Ammon's horn (tissue), 1 donor: ENCODE measurements at regions not wholly inside any gene's neighbourhood (a gene's known extent, or its start where the extent isn't known, plus 50 kb on each side); places are given as distances from the start of the nearest gene placed in this dataset.
A peak's percentile ranks its signal among the peaks of the same experiment; 100 is the strongest.
"Not testable (repeated sequence)": the region's sequence is repeated elsewhere in the genome, so short reads cannot be mapped to it uniquely, and the experiment has no call there.

Experiments
- DNase-seq: peaks from one replicate; pipeline ENCODE4 v3.0.0-alpha.2; 2016; ENCODE audit warnings: low spot score

DNA sequence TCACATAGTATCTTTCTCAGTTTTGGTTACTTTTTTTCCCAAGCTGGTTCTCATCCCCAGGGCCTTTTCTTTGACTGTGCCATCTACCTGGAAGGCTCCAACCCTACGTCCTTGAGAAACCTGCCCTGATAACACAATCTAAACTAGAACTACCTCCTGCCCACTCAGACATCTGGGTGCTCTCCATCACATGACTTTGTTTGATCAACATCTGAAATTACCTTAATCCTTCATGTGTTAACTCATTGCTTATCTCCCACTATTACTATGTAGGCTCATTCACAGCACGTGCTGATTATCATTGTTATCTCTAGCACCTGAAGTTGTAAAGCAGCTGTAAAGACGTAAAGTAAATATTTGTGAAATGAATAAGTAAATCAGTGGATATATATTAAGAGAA is 784.0 kb downstream of the TMTC2 start:
- no peak for DNase-seq

DNA sequence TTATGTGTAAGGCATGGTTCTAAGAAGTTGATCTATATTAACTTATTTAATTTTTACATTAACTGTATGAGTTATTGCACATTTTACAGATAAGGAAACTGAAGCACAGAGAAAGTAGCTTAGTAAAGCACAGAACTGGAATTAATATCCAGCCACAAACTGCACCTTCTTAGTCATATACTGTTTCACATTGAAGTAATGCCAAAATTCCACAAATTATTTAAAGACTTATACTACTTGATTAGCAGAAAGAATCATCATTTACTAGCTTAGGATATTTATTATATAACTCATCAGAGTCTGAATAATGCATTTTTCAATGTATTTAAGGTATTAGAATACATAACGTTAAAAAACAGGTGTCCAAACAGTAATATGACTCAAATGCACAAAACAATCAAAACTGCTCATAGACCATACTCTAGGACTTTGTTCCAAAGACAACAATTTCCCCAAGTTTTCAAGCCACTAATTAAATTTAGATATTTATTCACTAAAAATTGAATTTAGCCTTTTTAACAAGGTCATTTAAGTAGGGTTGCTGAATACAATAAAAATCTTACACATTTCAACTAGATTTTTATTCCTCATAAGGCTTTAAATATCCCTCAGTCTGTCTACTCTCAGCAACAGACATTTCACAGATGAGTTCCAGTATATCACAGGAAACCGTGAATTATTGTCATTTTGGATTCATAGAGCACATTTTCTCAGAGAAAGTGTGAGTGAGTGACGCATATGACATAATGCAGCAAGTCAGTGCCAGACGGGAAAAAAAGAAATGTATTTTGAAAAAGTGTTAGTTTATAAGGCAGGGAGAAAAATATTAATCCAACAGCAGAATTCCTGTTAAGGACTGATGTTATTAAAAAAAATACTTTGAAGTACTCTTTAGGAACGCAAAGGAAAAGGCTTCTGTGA is 782.5 kb downstream of the TMTC2 start:
- no peak for DNase-seq

DNA sequence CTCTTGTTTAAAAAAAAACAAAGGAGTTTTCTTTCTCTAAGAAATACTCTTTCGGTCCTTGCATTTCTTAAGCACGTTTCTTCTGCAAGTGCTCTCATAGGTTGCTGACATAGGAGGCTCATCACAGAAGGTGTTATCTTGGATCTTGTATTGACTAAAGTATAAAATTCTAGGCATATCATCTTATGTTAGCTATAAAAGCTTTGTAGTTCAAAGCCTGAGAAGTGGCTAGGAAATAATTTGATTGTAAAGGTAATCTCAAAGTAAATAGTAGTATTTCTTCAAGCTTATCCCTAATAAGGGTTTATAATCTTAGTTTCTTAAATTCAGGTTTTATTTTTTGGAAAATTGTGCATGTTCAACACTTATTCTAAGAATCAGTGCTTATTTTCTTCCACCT is 778.9 kb downstream of the TMTC2 start:
- DNase-seq: no peak

DNA sequence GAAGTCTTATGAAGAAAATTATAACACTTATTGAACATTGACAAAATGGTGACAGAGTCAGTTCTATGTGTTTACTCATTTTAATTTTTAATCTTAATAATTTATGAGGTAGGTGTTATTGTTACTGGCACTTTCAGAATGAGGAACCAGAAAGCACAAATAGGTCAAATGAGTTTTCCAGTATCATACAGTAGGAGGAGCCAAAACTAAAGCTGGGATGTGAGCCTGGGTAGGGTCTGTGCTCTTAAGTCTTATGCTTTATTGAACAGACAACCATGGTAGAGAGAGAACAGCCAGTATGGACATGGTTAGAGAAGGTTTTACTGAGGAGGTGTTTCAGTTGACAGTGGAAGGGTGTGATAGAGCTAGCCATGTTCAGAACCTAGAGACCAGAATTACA is 775.7 kb downstream of the TMTC2 start:
- DNase-seq: no peak

DNA sequence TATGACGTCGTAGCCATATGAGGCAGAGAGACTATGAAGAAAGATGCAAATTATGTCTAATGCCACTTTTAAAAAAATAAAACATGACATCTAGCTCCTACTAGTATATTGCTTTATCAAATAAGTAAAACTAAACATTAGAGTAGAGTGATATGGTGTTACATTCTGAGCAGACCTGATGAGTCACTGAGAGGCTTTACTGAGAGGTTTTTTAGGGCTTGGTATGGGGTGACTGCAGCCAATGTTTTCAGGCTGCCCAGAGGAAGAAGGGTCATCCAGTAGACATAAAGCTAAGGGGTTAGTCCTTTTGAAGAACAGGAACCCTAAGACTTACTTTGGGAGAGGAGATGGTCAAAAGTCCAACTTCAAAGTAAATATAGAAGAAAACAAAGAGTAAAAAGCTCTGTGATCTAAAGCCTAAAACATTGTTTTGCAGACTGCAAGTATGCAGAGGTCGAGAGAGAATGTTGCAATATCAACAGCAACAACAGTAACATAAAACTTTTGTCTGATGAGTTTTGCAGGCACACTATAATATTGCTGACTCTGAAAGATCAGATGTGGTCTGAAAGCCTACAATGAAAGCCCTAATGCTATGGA is 774.7 kb downstream of the TMTC2 start:
- DNase-seq: no peak

DNA sequence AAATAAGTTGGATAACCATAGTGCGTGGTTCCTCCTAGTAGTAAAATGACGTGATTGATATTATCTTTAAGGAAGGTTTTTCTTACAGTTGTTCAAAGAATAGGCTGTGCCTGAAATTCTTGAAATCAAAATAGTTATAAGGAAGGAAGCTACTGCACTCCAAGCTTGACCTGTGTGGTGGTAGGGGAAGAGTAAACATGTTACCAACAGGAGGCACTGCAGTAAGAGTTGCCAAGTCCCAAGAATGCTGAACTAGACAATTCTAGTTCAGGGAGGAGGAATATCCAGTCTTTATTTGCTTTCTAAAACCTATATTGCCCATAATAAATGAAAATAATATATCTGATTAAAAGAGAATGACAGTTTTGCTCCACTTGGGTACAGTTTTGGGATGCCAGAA is 764.5 kb downstream of the TMTC2 start:
- DNase-seq: no peak

DNA sequence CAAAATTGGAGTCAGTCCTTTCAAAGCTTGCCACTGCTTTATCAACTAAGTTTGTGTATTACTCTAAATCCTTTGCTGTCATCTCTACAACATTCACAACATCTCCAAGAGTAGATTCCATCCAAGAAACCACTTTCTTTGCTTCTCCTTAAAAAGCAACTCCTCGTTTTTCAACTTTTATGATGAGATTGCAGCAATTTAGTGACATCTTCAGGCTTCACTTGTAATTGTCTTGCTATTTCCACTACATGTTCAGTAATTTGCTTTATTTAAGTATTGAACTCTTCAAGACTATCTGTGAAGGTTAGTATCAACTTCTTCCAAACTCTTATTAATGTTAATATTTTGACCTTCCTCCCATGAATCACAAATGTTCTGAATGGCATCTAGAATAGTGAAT is 747.9 kb downstream of the TMTC2 start:
- DNase-seq: no peak

DNA sequence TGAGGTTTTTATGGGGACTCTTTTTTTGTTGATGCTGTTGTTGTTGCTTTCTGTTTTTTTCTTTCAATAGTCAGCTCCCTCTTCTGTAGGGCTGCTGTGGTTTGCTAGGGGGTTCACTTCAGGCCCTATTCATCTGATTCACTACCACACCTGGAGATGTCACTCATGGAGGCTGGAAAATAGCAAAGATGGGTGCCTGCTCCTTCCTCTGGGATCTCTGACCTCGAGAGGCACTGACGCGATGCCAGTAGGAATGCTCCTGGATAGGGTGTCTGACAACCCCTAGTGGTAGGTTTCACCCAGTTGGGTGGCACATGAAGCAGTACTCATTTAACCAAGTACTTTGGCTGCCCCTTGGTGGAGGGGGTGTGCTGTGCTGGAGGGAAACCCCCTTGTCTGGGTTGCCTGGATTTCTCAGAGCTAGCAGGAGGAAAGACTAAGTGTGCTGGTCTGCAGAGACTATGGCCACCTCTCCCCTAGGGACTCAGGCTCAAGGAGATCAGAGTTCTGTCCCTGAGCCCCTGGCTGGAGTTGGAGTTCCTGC is 745.5 kb downstream of the TMTC2 start:
- no peak for DNase-seq

DNA sequence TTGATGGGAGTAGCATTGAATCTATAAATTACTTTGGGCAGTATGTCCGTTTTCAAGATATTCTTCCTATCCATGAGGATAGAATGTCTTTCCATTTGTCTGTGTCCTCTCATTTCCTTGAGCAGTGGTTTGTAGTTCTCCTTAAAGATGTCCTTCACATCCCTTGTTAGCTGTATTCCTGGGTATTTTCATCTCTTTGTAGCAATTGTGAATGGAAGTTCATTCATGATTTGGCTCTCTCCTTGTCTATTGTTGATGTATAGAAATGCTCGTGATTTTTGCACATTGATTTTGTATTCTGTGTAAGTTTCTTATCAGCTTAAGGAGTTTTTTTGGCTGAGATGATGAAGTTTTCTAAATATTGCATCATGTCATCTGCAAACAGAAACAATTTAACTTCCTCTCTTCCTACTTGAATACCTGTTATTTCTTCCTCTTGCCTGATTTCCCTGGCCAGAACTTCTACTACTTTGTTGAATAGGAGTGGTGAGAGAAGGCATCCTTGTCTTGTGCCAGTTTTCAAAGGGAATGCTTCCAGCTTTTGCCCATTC is 741.0 kb downstream of the TMTC2 start:
- DNase-seq: not testable (repeated sequence)

DNA sequence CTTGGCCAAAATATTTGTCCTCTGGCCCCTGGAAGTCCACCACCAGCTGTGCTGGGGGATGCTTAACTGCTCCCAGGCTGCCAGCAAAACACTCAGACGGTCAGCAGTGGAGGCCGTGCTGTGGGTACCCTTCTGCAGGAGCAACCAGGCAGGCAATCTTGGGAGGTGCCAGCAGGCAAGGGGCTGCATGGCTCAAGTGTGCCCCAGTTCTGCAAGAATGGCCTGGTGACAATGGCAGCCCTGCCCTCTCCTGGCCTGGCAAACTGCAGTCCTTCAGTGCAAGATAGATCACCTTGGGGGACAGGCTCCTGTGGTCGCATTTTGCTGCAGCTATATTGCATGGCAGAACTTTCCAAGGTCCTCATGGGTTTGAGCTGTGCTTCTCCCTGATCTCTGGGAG is 728.3 kb downstream of the TMTC2 start:
- DNase-seq: no peak

DNA sequence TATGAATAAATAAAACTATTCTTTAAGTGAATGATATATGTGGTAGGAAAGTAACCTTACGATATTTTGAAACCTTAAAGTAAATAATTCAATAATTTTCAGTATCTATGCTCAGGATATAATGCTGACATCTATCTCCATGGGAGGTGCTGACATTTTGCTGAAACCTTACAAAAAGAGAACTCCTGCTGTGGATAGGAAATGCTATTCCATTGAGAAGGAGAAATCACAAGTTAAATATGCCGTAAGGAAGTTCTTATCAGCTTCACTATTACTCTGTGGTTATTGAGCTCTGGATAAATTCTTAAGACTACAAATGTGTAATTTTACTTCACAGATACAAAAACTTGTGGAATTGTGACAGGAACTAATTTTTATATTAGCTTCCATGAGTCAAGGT is 722.1 kb downstream of the TMTC2 start:
- no peak for DNase-seq

DNA sequence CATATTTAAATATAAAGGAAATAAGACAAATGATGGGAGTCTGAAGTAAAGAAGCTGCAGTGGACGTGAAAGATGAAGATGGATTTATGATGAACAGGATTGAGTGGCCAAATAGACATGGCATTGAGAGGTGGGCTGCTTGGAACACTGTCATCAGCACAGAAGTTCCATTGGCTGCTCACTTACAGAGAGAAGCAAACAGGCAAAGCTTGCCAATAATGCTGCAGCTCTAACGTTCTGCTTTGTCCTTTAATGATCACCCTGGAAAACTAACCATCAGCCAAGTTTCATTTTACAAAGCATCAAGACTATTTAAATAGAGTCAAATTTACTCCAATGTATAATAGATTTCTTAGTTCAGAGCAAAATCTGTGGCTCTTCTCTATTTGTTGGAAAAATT is 721.4 kb downstream of the TMTC2 start:
- DNase-seq: no peak

DNA sequence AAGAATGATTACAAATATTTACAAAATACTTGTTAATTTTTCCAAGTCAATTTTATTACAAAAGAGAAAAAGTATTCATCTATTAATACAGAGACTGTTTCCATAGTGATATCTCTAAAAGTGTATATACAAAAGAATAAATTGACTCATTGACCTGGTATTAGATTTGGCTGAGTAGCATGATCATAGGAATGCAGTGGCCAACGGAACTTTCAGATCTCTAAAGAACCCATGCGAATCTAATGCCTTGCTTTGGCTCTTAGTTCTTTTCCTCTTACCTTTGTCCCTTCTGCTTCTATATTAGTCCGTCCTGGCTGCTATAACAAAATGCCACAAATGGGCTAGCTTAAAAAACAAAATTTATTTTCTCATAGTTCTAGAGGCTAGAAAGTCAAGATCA is 717.8 kb downstream of the TMTC2 start:
- DNase-seq: no peak

DNA sequence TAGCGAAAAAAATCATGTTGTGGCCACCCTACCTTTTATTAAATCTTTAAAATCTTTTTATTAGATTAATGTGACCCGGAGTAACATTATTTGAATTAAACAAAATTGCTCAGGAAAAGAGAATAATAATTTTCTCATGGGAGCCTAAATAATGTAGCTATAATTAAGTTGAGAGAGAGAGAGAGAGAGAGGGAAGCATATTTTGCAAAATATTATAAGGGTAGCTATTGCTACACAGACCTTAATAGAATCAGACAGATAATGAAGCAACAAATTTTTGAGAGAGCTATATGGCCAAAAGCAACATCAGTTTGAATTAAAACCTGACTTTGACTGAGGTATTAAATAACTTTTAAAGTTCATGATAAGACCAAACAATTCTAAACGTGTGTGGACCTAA is 703.5 kb downstream of the TMTC2 start:
- no peak for DNase-seq

DNA sequence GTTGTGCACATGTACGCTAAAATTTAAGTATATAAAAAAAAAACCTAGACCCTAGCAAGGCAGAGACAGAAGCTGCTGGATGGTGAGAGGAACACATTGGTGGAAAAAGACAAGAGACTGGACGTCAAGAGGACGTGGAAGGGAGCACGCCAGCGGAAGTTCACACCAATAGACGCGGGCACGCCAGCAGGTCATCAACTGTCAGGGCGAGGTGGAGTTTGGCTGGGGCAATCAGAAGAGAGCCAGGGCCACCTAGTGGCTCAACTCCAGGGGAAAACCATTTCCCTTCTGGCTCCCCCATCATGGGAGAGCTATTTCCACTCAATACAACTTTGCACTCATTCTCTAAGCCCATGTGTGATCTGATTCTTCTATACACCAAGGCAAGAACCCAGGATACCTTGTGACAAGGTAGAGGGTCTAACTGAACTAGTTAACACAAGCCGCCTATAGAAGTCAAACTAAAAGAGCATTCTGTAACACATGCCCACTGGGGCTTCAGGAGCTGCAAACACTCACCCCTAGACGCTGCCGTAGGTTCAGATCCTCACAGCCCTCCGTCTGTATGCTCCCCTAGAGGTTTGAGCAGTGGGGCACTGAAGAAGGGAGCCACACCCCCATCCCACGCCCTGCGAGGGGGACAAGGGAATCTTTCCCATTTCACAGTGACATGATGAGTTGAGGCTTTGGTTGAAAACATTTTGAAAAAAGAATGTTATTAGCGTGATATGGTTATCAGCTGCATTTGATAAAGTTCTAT is 702.7 kb downstream of the TMTC2 start:
- peak; percentile 12 for DNase-seq

DNA sequence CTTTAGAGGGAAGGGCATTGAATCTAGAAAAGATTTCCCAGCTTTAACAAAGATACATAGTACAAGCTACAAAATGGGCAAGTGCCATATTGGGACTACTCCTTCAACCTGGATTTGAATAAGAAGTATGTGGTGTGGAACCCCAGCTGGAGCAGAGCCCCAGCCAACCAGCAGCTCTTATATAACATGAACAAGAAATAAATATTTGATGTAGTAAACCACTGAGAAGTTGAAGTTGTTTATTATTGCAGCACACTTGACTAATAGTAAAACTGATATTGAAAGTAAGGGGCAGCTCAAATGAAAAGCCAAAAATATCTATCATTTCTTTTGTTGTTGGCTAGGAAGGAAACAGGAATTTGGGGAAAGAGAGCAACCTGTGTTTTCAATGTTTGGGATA is 701.8 kb downstream of the TMTC2 start:
- DNase-seq: no peak

DNA sequence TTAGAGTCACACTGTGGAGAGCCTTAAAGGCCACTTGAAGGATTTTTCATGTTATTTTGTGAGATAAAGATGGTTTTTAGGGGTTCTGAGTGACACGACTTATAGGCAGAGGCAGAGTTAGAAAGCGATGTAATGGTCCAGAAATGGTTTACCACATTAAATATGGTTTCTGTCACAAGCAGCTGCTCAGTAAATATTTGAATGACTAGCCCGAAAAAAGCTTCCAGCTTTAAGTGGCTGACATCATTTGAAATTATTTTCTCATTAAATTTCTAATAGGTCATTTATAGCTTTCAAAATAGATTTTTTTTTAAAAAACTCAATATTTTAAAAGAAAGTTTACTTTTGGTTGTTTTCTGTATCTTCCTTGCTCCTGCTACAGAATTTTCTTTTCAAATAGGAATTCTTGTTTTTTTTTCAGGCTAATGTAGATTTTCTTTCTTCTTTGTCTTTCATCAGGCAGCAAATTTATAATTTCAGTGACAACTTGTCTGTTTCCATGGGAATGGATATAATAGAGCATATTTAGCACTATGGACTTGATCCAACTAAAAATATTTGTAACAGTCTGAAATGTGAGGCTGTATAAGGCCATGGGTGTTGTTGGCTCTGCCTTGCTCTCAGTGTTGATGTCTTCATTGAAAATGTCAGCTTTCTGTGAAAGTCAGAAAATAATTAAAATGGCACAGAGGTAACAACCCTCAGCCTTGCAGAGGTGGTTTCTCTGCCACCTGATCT is 700.0 kb downstream of the TMTC2 start:
- no peak for DNase-seq

DNA sequence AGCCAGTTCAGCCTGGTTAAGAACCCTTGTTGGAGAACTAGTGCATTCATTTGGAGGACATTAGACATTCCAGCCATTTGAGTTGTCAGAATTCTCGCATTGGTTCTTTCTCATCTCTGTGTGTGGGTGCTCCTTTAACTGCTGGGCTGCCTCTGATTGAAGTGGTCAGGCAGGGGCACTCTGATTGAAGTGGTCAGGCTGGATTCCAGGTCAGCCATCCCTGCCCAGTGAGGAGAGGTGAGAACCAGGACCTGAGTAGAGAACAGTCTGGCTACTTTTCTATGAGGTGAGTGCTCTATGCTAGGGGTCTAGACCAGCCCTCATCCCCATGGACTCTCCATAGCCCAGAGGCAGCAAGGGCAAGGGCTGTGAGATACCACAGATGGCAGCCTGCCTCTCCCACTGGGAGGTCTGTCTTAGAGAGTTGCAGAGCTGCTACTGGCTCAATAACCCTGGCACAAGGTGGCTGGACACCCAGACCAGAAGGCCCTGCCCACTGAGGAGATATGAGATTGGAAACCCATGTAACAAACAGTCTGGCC is 691.6 kb downstream of the TMTC2 start:
- no peak for DNase-seq

DNA sequence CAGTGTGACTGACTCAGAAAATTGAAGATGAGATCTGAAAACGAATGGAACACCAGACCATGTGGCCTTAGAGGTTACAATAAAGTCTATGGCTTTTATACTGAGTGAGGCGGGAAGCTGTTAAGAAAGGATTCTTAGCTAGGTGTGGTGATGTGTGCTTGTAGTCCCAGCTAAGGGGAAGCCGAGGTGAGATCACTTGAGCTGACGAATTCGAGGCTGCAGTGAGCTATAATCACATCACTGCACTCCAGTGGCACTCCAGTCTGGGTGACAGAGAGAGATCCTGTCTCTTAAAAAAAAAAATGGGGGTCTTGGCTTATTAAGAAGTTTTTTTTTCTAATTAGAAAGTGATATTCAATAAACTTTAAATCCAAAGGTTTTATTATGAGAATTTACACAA is 678.6 kb downstream of the TMTC2 start:
- DNase-seq: no peak

DNA sequence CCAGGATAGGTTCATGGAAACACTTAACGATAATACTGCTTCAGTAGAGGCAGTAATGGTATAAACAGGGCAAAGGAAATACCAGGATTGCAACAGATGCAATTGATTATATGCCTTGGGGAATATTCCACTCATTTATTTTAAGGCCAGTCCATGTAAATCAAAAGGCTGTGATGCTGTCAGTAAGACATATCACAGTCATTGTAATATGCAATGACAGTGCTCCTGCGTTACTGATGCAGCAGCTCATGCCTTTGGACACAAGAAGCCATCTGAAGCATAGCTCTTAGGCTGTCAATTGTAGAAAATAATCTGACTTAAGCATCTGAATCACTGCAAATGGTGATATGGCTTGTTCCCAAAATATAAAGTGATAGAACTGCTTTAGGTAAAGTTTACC is 674.8 kb downstream of the TMTC2 start:
- DNase-seq: no peak

DNA sequence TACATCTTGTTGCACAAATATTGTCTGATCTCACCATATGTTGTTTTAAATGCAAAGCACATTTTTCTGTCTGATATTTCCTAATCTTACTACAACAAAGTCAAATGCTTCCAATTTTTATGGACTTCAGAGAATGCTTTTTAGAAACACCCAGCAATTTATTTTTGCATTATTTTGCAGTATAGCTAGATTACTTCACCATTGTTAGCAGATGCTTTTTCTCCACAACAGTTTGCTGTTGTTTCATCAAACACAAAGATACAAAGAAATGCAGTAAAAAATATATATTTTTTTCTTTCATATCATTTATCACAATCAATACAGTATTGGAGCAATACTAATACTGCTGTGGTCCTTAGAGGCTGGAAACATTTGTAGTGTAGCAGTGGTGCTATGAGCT is 674.4 kb downstream of the TMTC2 start:
- DNase-seq: no peak
